ENCODE measurements at regions not wholly inside any gene's neighbourhood (a gene's known extent, or its start where the extent isn't known, plus 50 kb on each side); places are given as distances from the start of the nearest gene placed in this dataset.
"Not testable (repeated sequence)": the region's sequence is repeated elsewhere in the genome, so short reads cannot be mapped to it uniquely, and the experiment has no call there.

DNA sequence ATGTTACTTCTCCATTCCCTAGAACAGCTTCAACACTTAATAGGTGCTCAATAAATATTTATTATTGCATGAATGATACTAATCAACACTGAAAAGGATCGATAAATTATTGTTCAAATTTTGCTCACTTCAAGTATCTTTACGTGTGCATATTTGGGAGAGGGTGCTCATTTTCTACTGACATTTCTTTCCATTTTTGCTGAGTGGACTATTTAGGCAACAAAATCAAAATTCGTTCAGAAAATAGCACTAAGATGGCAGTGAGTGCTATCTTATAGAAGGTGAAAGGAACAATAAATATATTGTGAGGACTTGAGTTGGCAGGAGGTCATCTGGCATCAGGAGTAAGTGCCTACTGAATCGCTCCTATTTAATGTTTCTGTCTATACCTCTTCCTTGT is 501.9 kb upstream of the IRAK1BP1 start:
- H3K27ac ChIP-seq: no peak overlapping the region

DNA sequence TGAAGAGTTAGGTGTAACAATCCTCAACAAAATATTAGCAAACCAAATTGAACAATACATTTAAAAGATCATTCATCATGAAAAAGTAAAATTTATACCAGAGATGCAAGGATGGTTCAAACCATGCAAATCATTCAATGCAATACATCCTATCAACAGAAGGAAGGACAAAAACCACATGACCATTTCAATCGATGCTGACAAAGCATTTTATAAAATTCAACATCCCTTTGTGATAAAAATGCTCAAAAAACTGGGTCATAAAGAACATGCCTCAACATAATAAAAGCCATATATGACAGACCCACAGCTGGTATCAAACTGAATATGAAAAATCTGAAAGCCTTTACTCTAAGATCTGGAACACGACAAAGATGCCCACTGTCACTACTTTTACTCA is 490.3 kb upstream of the IRAK1BP1 start:
- TF ChIP-seq, protein P1, sequence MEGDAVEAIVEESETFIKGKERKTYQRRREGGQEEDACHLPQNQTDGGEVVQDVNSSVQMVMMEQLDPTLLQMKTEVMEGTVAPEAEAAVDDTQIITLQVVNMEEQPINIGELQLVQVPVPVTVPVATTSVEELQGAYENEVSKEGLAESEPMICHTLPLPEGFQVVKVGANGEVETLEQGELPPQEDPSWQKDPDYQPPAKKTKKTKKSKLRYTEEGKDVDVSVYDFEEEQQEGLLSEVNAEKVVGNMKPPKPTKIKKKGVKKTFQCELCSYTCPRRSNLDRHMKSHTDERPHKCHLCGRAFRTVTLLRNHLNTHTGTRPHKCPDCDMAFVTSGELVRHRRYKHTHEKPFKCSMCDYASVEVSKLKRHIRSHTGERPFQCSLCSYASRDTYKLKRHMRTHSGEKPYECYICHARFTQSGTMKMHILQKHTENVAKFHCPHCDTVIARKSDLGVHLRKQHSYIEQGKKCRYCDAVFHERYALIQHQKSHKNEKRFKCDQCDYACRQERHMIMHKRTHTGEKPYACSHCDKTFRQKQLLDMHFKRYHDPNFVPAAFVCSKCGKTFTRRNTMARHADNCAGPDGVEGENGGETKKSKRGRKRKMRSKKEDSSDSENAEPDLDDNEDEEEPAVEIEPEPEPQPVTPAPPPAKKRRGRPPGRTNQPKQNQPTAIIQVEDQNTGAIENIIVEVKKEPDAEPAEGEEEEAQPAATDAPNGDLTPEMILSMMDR (IDR thresholded peaks at IDR 0.05; ENCODE audit: low read depth, low read length): no peak
- no peak overlapping the region for H3K27ac ChIP-seq
- H3K27me3 ChIP-seq (ENCODE audit: insufficient read depth, low read depth, severe bottlenecking): no peaks in the 10 kb centered on the region
- no peak overlapping the region for H3K4me3 ChIP-seq (ENCODE audit: low read depth, low read length)
- no peak for DNase-seq
- no peaks in the 10 kb centered on the region for H3K9me3 ChIP-seq (ENCODE audit: severe bottlenecking)
- no peaks in the 10 kb centered on the region for H3K36me3 ChIP-seq

More for the DNA sequence above, 501.9 kb upstream of the IRAK1BP1 start:
- no peak for DNase-seq
- H3K4me3 ChIP-seq (ENCODE audit: low read depth, low read length): no peak overlapping the region
- H3K9me3 ChIP-seq (ENCODE audit: severe bottlenecking): no peaks in the 10 kb centered on the region
- H3K36me3 ChIP-seq: no peaks in the 10 kb centered on the region
- TF ChIP-seq, protein P1 (IDR thresholded peaks at IDR 0.05; ENCODE audit: low read depth, low read length): no peak
- no peaks in the 10 kb centered on the region for H3K27me3 ChIP-seq (ENCODE audit: insufficient read depth, low read depth, severe bottlenecking)

DNA sequence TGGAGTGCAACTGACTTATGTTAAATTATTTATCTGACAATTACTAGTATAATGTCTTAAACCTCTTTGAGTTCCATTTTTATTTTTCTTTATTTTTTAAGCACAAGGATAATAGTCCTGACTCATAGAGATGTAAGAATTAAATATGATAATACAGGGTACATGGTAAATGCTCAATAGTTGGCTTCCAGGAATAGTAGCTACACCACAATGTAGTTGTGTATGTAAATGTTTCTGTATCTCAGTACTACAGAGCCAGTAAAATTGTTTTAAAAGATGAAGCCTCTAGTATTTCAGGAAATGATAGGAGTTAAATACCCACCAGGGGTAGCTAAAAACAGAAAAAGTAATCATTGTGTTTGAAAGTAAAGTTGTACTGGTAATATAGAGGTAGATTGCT is 487.4 kb upstream of the IRAK1BP1 start:
- Histone ChIP-seq H3K9me3 (ENCODE audit: severe bottlenecking) (no peaks in the 10 kb centered on the region), H3K4me3 (ENCODE audit: low read depth, low read length) (no peak overlapping the region), H3K27ac (no peak overlapping the region), H3K27me3 (ENCODE audit: insufficient read depth, low read depth, severe bottlenecking) (no peaks in the 10 kb centered on the region), H3K36me3 (no peaks in the 10 kb centered on the region)
- DNase-seq: no peak
- TF ChIP-seq, protein P1 (IDR thresholded peaks at IDR 0.05; ENCODE audit: low read depth, low read length): no peak

DNA sequence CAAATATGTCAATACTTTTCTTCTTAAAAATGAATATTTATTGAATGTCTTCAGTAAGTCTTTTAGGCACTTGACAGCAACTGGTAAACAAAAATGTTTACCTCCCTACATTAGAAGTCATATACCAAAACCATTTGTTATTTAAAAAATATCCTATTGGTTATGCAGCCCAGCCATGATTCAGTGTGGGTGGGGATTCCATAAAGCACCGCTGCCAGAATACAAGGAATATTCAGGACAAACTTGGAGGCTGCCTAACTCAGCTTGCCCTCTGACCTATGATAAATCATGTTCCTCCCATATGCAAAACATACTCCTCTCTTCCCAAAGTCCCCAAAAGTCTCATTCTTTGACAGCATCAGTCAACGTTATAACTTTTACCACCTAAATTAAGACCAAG is 486.8 kb upstream of the IRAK1BP1 start:
- Histone ChIP-seq H3K36me3 (no peaks in the 10 kb centered on the region), H3K4me3 (ENCODE audit: low read depth, low read length) (no peak overlapping the region), H3K9me3 (ENCODE audit: severe bottlenecking) (no peaks in the 10 kb centered on the region), H3K27me3 (ENCODE audit: insufficient read depth, low read depth, severe bottlenecking) (no peaks in the 10 kb centered on the region), H3K27ac (no peak overlapping the region)
- TF ChIP-seq, protein P1 (IDR thresholded peaks at IDR 0.05; ENCODE audit: low read depth, low read length): no peak
- DNase-seq: no peak

DNA sequence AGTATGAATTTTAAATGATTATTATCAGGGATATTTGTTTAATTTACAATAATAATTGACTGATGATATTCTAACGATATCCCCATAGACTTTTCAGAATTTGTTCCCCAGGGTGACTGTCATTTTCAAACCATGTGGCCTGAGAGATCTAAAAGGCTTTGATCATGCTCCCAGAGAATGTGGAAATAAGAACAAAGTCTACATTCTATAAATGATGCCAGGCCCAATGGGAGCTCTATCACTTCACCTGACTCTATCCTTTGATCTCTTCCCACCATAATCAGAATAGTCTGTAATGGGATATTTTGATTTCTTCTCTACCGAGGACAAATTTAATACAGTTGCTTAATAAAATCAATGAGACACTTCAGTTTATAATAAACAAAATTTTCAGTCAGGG is 483.4 kb upstream of the IRAK1BP1 start:
- TF ChIP-seq, protein P1 (IDR thresholded peaks at IDR 0.05; ENCODE audit: low read depth, low read length): no peak
- Histone ChIP-seq H3K27me3 (ENCODE audit: insufficient read depth, low read depth, severe bottlenecking) (no peaks in the 10 kb centered on the region), H3K36me3 (no peaks in the 10 kb centered on the region), H3K27ac (no peak overlapping the region), H3K4me3 (ENCODE audit: low read depth, low read length) (no peak overlapping the region), H3K9me3 (ENCODE audit: severe bottlenecking) (no peaks in the 10 kb centered on the region)
- no peak for DNase-seq

DNA sequence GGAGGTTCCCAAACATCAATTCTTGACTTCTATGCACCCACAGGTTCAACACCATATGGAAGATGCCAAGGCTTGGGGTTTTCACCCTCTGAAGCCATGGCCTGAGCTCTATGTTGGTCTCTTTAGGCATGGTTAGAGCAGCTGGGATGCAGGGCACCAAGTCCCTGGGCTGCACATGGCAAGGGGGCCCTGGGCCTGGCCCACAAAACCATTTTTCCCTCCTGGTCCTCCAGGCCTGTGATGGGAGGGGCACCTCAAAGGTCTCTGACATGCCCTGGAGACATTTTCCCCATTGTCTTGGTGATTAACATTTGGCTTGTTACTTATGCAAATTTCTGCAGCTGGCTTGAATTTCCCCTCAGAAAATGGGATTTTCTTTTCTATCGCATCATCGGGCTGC is 480.5 kb upstream of the IRAK1BP1 start:
- H3K9me3 ChIP-seq (ENCODE audit: severe bottlenecking); H3K36me3 ChIP-seq; H3K27ac ChIP-seq; H3K27me3 ChIP-seq (ENCODE audit: insufficient read depth, low read depth, severe bottlenecking); DNase-seq; H3K4me3 ChIP-seq (ENCODE audit: low read depth, low read length): not testable (repeated sequence)
